Upper lobe of left lung (tissue), 6 donors: ENCODE measurements at regions not wholly inside any gene's neighbourhood (a gene's known extent, or its start where the extent isn't known, plus 50 kb on each side); places are given as distances from the start of the nearest gene placed in this dataset.
A peak's percentile ranks its signal among the peaks of the same experiment; 100 is the strongest.

Source experiments
- ATAC-seq, 2 donors: fragments of 200-7000 bp; cut with Tn5 transposase; one replicate each; pipeline ENCODE4 v1.9.1; 2022; ENCODE audit warnings: mild to moderate bottlenecking in 2 of 2, moderate library complexity in 2 of 2; ENCODE audit not compliant: low FRiP score in 2 of 2
- DNase-seq, 2 donors: peaks; one replicate each; pipeline ENCODE4 v3.0.0-alpha.2; 2019 to 2020
- H3K27ac ChIP-seq, 4 donors: fragments of 200-600 bp; sonication (generic); one replicate each; pipeline ENCODE4 v1.5.1; 2016 to 2019
- H3K27me3 ChIP-seq, 4 donors: fragments of 200-600 bp; sonication (generic); one replicate each; pipeline ENCODE4 v1.5.1; 2017 to 2019
- H3K36me3 ChIP-seq, 4 donors: fragments of 200-600 bp; sonication (generic); one replicate each; pipeline ENCODE4 v1.5.1; 2016 to 2019
- H3K4me1 ChIP-seq, 4 donors: fragments of 200-600 bp; sonication (generic); one replicate each; pipeline ENCODE4 v1.5.1; 2018 to 2019
- H3K4me3 ChIP-seq, 4 donors: fragments of 200-600 bp; sonication (generic); one replicate each; pipeline ENCODE4 v1.5.1; 2017 to 2019; ENCODE audit warnings: mild to moderate bottlenecking in 2 of 4, moderate library complexity in 1 of 4
- H3K9me3 ChIP-seq, 4 donors: fragments of 200-600 bp; sonication (generic); one replicate each; pipeline ENCODE4 v1.5.1; 2018 to 2019
- EP300 ChIP-seq, 4 donors: sonication (generic); formaldehyde crosslinking; IDR thresholded peaks; one replicate each; pipeline ENCODE4 v1.5.1; 2017; ENCODE audit warnings: antibody characterized with exemption in 4 of 4, control low read depth in 2 of 4
- POLR2A ChIP-seq, 4 donors: fragments of 450-650 bp; IDR thresholded peaks; one replicate each; pipeline ENCODE4 v1.5.1; 2016 to 2017; ENCODE audit warnings: antibody characterized with exemption in 4 of 4, mild to moderate bottlenecking in 2 of 4
- POLR2AphosphoS5 ChIP-seq, 2 donors: sonication (generic); formaldehyde crosslinking; IDR thresholded peaks; one replicate each; pipeline ENCODE4 v1.5.1; 2017; ENCODE audit warnings: antibody characterized with exemption in 2 of 2
- WGBS, 2 donors: methylation state at CpG; one replicate each; pipeline ENCODE4 v1.1.5; 2017 to 2018; 5-methylcytosine and 5-hydroxymethylcytosine counted together
- TF ChIP-seq, protein P1 (sequence below), 6 experiments: fragments of 450-650 bp in 4 of 6; fragments of 200-600 bp in 2 of 6; sonication (generic) in 2 of 6; IDR thresholded peaks; one replicate each; pipeline ENCODE4 v1.5.1; 2016 to 2019; ENCODE audit warnings: antibody characterized with exemption in 6 of 6
- donor health status: DM: no; HTN: no; CAD: no; lungs with moderate emphysema.
- donor health status: DM: no; HTN: yes; CAD: no; lungs with severe emphysema.

DNA sequence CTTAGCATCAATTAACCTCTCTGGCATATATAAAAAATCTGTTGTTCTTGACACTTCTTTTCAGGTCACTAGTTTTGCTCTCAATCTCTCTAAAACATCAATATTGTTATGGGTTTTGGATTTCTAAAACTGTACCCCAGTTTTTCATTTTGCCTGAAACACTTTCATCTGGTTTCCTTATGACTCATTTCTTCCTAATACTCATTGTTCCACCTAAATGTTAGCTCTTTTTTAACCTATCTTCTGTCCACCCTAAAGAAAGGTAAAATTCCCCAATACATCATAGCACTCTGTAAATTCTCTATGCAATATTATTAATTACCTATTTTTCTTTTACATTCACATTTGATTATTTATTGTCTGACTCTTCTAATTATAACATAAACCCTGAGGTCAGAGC lies 575.5 kb upstream of the NDST4 start:
- Histone ChIP-seq H3K4me3 (no peak overlapping the region), H3K36me3 (no peaks in the 10 kb centered on the region), H3K27me3 (no peaks in the 10 kb centered on the region), H3K9me3 (no peaks in the 10 kb centered on the region), H3K27ac (no peak overlapping the region), H3K4me1 (no peaks in the 10 kb centered on the region)
- TF ChIP-seq POLR2AphosphoS5 (IDR thresholded peaks at IDR 0.05): no peak
- TF ChIP-seq, protein P1, sequence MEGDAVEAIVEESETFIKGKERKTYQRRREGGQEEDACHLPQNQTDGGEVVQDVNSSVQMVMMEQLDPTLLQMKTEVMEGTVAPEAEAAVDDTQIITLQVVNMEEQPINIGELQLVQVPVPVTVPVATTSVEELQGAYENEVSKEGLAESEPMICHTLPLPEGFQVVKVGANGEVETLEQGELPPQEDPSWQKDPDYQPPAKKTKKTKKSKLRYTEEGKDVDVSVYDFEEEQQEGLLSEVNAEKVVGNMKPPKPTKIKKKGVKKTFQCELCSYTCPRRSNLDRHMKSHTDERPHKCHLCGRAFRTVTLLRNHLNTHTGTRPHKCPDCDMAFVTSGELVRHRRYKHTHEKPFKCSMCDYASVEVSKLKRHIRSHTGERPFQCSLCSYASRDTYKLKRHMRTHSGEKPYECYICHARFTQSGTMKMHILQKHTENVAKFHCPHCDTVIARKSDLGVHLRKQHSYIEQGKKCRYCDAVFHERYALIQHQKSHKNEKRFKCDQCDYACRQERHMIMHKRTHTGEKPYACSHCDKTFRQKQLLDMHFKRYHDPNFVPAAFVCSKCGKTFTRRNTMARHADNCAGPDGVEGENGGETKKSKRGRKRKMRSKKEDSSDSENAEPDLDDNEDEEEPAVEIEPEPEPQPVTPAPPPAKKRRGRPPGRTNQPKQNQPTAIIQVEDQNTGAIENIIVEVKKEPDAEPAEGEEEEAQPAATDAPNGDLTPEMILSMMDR (IDR thresholded peaks at IDR 0.05): no peak
- no peak for TF ChIP-seq POLR2A (IDR thresholded peaks at IDR 0.05)
- no peak for TF ChIP-seq EP300 (IDR thresholded peaks at IDR 0.05)
- ATAC-seq: no peak
- DNase-seq: no peak

DNA sequence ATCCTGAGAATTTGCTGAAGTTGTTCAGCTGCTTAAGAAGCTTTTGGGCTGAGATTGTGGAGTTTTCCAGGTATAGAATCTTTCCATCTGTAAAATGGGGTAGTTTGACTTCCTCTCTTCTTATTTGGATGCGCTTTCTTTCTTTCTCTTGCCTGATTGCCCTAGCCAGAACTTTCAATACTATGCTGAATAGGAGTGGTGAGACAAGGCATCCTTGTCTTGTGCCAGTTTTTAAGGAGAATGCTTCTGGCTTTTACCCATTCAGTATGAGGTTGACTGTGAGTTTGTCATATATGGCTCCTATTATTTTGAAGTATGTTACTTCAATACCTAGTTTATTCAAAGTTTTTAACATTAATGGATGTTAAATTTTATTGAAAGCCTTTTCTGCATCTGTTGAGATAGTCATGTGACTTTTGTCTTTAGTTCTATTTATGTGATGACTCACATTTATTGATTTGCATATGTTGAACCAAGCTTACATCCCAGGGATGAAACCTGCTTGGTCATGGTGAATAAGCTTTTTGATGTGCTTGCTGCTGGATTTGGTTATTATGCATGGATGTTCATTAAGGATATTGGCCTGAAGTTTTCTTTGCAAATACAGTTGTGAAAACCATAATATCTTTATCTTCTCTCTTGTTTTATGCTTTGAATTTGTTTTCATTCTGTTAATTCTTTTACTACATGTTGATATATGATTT lies 573.8 kb upstream of the NDST4 start:
- ATAC-seq (no peak), DNase-seq (no peak)
- H3K4me3 ChIP-seq: no peak overlapping the region

DNA sequence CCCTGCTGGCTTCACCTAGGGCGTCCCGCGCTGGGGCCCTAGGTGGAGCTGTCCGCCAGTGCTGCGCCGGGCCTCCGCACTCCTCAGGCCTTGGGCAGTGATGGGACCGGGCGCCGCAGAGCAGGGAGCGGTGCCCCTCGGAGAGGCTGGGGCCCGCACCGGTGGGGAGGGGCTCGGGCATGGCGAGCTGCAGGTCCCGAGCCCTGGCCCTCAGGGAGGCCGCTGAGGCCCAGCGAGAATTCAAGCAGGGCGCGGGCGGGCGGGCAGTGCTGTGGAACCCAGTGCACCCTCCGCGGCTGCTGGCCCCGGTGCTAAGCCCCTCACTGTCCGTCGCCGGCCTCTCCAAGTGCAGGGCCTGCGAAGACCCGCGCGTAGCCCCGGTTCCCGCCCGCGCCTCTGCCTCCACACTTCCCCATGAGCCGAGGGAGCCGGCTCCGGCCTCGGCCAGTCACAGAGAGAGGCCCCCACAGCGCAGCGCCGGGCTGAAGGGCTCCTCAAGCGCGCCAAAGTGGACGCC lies 565.1 kb upstream of the NDST4 start:
- Histone ChIP-seq H3K9me3 (peaks cover 0 to 5% (median 0%) of the 10 kb centered on the region in 4 donors), H3K27ac (no peak overlapping the region), H3K36me3 (no peaks in the 10 kb centered on the region), H3K27me3 (no peaks in the 10 kb centered on the region), H3K4me3 (no peak overlapping the region), H3K4me1 (no peaks in the 10 kb centered on the region)
- ATAC-seq (peak; percentile 31 to 63), DNase-seq (peak in 1 of 2 donors; percentile 79)
- whole genome bisulfite sequencing, 2 donors: 94 to 97% methylated on average over 32 to 39 of the region's 47 CpGs
- no peak for TF ChIP-seq EP300 (IDR thresholded peaks at IDR 0.05)
- no peak for TF ChIP-seq POLR2A (IDR thresholded peaks at IDR 0.05)
- TF ChIP-seq POLR2AphosphoS5 (IDR thresholded peaks at IDR 0.05): no peak
- TF ChIP-seq, protein P1 (IDR thresholded peaks at IDR 0.05): no peak

More for the DNA sequence above, 573.8 kb upstream of the NDST4 start:
- H3K9me3 ChIP-seq: no peaks in the 10 kb centered on the region
- no peaks in the 10 kb centered on the region for H3K27me3 ChIP-seq
- no peak overlapping the region for H3K27ac ChIP-seq
- H3K36me3 ChIP-seq: no peaks in the 10 kb centered on the region
- WGBS, 2 donors: 90 to 93% methylated on average over 1 of the region's 1 CpG
- no peaks in the 10 kb centered on the region for H3K4me1 ChIP-seq
- TF ChIP-seq, protein P1 (IDR thresholded peaks at IDR 0.05): no peak
- TF ChIP-seq POLR2AphosphoS5 (IDR thresholded peaks at IDR 0.05) (no peak), EP300 (IDR thresholded peaks at IDR 0.05) (no peak), POLR2A (IDR thresholded peaks at IDR 0.05) (no peak)

DNA sequence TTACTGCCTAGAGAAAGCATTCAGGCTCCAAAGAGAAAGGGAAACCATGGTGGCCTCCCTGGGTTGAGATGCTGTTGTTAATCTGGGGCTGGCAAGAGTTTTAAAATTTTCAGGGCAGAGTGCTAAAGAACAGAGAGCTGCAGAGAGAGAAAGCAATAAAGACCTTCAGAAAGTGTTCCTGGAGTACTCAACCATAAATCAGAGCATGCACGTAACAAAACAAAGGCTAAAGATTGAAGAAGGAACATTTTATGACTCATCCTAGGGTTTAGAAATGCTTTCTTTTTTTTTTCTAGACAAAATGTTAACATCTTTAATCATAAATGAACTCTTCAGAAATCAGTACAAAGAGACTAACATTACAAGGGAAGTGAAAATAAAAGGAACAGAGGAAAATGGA lies 562.3 kb upstream of the NDST4 start:
- Histone ChIP-seq H3K36me3 (no peaks in the 10 kb centered on the region), H3K27ac (no peak overlapping the region), H3K4me1 (no peaks in the 10 kb centered on the region), H3K4me3 (no peak overlapping the region), H3K9me3 (peaks cover 0 to 5% (median 0%) of the 10 kb centered on the region in 4 donors), H3K27me3 (no peaks in the 10 kb centered on the region)
- TF ChIP-seq POLR2AphosphoS5 (IDR thresholded peaks at IDR 0.05): no peak
- TF ChIP-seq POLR2A (IDR thresholded peaks at IDR 0.05): no peak
- no peak for TF ChIP-seq EP300 (IDR thresholded peaks at IDR 0.05)
- TF ChIP-seq, protein P1 (IDR thresholded peaks at IDR 0.05): no peak
- ATAC-seq (no peak), DNase-seq (no peak)
- WGBS, 2 donors: 60 to 83% methylated on average over 1 of the region's 1 CpG

DNA sequence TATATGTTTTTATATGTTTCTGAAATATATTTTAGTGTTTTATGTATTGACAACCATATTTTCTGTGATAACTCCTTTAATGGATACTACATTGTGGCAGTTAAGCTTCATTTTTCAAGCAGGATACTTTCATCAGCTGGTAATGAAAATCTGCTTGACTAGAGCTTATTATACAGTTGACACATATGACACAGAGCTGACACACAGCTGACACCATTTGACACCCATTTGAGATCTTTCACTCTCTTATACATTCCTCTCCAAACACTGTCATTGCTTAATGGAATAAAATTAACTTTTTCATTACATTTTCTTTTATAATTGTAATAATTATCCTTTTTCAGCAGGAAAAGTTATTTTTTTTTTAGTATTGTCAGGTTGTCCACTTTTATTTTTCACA lies 561.1 kb upstream of the NDST4 start:
- H3K4me1 ChIP-seq: no peaks in the 10 kb centered on the region
- H3K4me3 ChIP-seq: no peak overlapping the region
- H3K36me3 ChIP-seq: no peaks in the 10 kb centered on the region
- H3K27ac ChIP-seq: no peak overlapping the region
- TF ChIP-seq POLR2AphosphoS5 (IDR thresholded peaks at IDR 0.05): no peak
- TF ChIP-seq, protein P1 (IDR thresholded peaks at IDR 0.05): no peak
- TF ChIP-seq POLR2A (IDR thresholded peaks at IDR 0.05): no peak
- TF ChIP-seq EP300 (IDR thresholded peaks at IDR 0.05): no peak
- peaks cover 0 to 5% (median 0%) of the 10 kb centered on the region in 4 donors for H3K9me3 ChIP-seq
- no peak for ATAC-seq
- no peak for DNase-seq
- no peaks in the 10 kb centered on the region for H3K27me3 ChIP-seq
